HEK293T (cell line): ENCODE measurements at regions not wholly inside any gene's neighbourhood (a gene's known extent, or its start where the extent isn't known, plus 50 kb on each side); places are given as distances from the start of the nearest gene placed in this dataset.

Experiments used
- FOXM1 ChIP-seq: fragments of 450-650 bp; IDR thresholded peaks from 2 replicates; pipeline ENCODE4 v1.6.1; 2017; ENCODE audit warnings: mild to moderate bottlenecking, borderline replicate concordance
- SUZ12 ChIP-seq: fragments of 450-650 bp; IDR thresholded peaks from 2 replicates; pipeline ENCODE4 v1.6.1; 2016; ENCODE audit warnings: mild to moderate bottlenecking

GRCh38 chr2:234425639-234426603, 71.0 kb downstream of the ARL4C start:
- TF ChIP-seq FOXM1 (no peak), SUZ12 (no peak)
